ENCODE measurements at regions not wholly inside any gene's neighbourhood (a gene's known extent, or its start where the extent isn't known, plus 50 kb on each side); places are given as distances from the start of the nearest gene placed in this dataset.

DNA sequence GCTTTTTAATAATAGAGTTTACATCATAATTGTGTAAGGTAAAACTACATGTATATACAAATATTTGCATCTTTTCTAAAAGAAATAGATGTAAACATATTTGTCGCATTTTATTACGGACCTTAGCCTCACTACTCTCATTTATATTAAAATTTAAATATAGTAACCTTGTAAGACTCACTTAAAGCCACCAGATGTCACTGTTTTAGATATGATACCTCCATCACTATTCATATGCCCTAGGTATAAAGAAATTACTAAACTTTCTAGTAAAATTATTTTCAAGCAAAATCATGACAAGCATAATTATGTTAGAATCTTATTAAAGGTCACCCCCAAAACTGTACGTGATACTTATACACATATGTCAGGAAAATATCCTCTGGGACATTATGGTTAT is 674.3 kb upstream of the REG3G start:
- DNase-seq (ENCODE audit: extremely low read depth in 1 of 11, low read depth in 9 of 11, low spot score in 4 of 11) = no peak

DNA sequence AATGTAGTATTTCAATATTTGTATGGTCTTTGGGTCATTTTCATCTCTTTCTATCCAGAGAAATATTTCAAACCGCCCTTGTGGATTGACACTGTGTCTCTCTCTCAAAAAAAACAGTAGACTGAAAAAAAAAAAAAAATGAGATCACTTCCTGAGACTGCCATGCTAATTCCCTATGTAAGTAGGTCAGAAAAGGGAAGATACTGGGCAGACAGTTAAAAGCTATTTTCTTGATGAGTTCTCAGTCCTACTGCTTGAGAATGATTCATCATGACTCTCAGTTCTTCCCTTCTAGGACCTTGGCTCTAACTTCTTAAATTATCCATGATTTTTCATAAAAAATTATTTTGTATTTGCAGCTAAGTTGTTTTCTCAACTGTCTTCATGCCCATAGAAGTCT is 672.3 kb upstream of the REG3G start:
- DNase-seq (ENCODE audit: extremely low read depth in 1 of 11, low read depth in 9 of 11, low spot score in 4 of 11) = no peak

DNA sequence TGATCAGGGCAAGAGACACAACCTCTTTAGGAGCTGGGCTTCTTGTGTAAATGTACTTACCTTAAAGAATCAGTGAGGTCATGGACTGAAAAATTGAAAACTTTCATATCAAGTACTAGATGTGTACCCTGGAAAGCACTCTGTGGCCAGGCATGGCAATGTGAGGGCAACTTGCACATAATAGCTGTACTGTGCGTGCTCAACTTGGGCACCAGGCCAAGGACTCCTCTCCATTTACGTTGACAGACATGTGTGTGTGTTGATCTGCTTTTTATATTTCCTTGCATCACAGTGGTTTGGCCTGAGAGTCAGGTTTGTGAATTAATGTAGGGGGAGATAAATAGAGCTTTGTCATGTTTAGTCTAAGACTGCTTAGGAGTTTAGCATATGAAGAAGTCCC is 669.5 kb upstream of the REG3G start:
- DNase-seq (ENCODE audit: extremely low read depth in 1 of 11, low read depth in 9 of 11, low spot score in 4 of 11) = no peak

DNA sequence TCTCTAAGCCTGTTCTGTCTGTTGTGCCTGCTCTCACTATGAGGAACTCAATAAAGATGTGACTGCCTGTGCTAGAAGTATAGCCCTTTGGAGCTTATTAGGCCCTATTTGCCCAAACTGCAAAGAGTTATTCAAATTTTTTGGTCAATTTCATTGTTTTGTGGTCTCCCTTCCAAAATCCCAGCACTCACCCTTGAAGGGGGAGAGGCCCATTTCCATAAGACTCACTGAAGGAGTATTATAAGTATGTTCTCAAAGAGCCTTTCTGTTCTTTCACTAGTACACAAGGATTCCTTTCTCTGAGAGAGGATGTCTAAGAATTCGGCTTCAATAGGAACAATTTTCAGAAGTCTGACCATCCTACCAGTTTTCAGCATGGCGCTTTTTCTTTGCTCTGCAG is 641.9 kb upstream of the REG3G start:
- no peak for DNase-seq (ENCODE audit: extremely low read depth in 1 of 11, low read depth in 9 of 11, low spot score in 4 of 11)

DNA sequence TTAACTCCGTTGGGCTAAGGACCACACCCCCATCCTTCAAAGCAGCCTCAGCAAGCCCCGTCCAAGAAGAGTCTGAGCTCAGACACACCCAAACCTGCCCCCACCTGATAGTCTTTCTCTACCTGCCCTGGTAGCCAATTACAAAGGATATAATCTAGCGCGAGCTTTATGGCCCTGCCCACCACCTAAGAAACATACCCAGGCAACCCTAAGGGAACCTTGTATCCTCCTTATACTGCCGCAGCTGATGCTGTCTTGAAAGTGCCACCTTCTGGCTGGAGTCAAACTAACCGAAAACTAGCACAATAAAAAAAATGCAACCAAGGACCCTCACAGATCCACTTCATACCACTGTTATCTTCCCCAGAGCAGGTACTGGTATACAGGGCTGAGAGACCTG is 628.3 kb upstream of the REG3G start:
- DNase-seq (ENCODE audit: extremely low read depth in 1 of 11, low read depth in 9 of 11, low spot score in 4 of 11) = no peak

DNA sequence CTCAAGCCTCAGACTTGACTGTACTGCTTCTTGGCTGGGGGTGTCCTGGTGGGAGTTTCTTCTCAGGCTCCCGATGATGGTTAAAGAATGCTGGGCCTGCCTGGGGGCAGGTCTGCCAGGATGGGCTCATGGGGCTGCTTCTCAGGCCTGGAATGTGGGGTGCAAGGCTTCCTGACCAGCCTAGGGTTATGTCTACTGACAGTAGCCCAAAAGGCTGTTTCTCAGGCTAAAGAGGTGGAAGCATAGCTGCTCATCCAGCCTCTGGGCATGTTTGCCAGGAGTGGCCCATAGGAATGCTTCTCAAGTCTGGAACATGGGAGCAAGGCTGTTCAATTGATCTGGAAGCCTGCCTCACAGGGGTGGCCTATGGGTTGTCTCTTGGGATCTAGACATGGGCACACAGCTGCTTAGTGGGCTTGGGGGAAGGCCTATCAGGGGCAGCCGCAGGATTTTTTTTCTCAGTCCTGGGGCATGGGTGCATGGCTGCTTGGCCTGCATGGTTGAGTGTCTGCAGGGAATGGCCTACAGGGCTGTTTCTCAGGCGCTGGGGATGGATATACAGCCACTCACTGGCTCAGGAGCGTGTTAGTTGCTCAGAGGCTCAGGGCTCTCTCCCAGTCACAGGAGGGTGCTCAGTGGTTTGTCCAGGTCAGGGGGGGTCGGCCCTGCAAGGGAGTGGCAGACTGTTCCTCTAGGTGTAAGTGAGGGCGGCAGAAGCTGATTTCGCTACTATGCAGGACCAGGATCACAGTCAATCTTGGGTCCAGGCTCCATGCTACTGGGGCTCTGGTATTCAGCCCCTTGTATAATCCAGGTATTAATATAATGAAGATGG is 617.3 kb upstream of the REG3G start:
- no peak for DNase-seq (ENCODE audit: extremely low read depth in 1 of 11, low read depth in 9 of 11, low spot score in 4 of 11)

DNA sequence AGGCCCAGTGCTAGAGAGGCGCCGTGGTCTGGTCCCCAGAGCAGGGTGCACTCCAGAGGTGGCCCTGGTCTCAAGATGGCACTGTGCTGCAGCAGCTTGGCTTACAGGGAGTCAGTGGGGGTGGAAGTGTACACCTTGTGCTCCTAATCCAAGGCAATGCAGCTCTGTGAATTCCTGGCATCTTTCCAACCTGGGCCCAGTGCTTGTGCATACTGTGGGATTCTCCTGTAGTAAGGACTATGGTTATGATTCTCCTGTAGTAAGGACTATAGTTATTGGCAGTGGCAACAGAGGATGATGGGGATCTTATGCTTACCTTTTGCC is 616.7 kb upstream of the REG3G start:
- no peak for DNase-seq (ENCODE audit: extremely low read depth in 1 of 11, low read depth in 9 of 11, low spot score in 4 of 11)

DNA sequence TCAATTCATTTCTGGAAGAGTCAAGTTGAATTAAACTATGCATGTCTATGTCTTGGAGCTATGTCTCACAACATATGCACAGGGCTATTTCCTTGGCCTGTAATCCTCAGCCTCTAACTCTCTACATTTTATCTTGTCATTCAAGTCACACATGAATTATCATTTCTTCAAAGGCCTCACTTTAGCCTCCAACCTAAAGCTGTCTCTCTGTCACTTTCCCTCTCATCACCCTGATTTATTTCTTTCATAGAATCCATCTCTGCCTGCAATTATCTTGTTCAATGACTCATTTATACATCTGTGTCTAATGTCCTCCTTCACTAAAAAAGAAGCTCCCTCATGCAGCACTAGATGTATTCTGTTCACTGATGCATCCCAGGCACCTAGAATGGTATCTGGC is 614.2 kb upstream of the REG3G start:
- no peak for DNase-seq (ENCODE audit: extremely low read depth in 1 of 11, low read depth in 9 of 11, low spot score in 4 of 11)

DNA sequence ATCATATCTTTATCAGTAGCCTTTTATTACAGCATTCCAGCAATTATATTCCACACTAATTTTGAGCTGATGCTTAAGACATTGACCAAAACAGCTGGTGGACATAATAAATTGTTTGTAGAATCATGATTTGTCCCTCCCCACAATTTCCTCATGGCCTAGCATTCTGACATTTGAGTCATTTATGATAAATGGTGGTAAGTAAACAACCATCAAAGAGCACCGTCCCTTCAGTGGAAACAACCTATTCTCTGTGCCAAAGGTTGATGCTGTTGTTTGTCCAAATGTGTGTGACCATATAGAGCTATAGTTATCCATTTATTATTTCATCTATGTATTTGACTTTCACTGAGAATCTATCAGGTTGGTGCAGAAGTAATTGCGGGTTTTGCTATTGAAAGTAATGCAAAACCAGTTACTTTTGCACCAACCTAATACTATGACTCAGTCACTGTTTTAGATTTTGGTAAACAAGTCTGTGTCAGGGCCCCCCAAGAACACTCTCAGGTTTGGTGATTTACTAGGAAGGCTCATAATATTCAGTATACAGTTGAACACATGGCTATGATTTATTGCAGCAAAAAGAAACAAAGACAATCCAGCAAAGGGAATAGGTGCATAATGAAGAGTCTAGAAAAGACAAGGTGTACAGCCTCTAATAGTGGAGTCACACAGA is 608.7 kb upstream of the REG3G start:
- no peak for DNase-seq (ENCODE audit: extremely low read depth in 1 of 11, low read depth in 9 of 11, low spot score in 4 of 11)

DNA sequence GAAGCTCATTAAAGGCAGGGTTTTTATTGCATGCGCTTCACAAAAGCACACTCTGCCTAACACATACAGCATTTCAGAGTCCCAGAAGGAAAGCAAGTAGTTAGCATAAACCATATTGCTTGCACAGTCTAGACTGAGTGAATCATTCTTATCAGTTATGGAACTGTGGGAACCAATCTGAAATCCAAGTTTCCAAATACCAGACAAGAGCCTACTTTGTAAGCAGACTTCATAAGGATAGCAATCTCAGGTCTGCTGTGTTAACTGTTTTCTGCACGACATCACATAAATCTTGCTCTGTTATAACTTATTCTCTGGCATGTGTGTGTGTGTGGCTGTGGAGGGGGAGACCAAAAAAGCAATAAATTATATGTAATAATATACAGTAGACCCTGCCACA is 608.1 kb upstream of the REG3G start:
- DNase-seq (ENCODE audit: extremely low read depth in 1 of 11, low read depth in 9 of 11, low spot score in 4 of 11) = peak in 6 of 11 donors; percentile 3 to 16 (median 4)

DNA sequence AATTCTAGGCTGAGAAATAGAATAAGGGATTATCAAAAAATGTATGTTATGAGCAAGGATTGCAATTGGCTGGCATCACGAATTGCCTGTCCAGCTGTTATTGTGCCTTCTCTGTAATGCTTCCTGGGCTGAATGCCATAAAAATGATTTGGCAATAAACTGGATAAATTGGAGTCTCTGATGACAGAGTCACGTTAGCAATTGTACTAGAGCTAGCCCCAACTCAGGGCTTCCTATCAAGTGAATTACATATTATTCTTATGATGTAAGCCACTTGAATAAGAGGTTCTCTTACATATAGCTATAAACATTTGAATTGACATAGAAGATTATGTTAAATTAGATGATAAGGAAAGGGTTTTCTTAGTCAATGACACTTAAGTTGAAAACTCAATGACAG is 607.5 kb upstream of the REG3G start:
- no peak for DNase-seq (ENCODE audit: extremely low read depth in 1 of 11, low read depth in 9 of 11, low spot score in 4 of 11)

DNA sequence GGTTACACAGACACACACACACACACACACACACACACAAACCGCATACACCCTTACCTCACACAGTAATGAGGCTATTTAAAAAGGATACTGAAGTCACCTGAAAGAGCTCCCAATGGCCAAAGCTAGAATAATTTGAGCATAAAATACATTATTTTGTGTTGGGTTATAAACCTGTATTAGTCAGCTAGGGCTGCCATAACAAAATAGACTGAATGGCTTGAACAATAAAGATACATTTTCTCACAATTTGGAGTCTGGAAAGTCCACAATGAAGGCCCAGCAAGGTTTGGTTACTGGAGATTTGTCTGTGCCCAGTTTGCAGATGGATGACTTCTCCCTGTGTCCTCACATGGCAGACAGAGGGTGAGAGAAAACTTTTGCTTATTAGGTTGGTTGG is 605.4 kb upstream of the REG3G start:
- no peak for DNase-seq (ENCODE audit: extremely low read depth in 1 of 11, low read depth in 9 of 11, low spot score in 4 of 11)

DNA sequence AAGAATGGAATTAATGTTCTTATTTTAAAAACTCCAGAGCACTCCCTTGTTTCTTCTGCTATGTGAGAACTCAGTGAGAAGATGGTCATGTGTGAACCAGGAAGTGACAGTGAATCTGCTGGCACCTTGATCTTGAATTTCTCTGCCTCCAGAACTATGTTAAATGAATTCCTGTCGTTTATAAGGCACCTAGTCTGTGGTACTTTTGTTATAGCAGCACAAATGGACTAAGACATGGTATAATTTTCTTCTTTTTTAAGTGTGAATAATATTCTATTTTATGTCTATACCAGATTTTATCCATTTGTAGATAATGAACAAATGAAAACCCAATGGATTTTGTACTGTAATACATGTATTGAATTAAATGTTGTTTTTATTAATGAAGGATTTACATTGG is 601.9 kb upstream of the REG3G start:
- no peak for DNase-seq (ENCODE audit: extremely low read depth in 1 of 11, low read depth in 9 of 11, low spot score in 4 of 11)

DNA sequence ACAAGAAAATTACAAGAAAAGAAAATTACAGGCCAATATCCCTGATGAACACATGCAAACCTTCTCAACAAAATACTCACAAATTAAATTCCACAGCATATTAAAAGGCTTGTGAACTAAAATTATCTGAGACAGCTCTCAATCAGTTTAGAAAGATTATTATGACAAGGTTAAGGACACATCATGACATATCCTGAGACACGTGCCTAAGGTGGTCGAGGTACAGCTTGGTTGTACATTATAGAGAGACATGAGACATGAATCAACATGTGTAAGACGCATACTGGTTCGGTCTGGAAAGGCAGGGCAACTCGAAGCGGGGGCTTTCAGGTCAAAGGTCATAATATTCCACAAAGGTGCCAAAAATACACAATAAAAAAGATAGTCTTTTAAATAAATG is 598.3 kb upstream of the REG3G start:
- DNase-seq (ENCODE audit: extremely low read depth in 1 of 11, low read depth in 9 of 11, low spot score in 4 of 11) = no peak

DNA sequence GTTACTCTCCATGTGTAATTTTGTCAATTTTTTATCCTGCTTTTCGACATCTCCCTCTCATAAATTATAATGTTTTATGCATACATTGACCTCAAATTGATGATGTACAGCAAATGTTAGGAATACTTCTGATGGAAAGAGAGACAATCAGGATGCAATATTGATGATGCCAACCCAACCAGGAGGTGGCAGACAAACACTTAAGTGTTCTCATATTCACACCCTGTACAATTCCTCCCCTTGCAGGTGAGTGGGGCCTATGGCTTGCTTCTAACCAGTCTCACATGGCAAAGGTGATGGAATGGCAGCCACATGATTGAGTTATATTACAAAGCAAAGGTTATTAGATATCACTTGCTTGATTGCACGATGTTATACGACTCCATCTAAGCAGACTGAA is 594.3 kb upstream of the REG3G start:
- DNase-seq (ENCODE audit: extremely low read depth in 1 of 11, low read depth in 9 of 11, low spot score in 4 of 11) = no peak

DNA sequence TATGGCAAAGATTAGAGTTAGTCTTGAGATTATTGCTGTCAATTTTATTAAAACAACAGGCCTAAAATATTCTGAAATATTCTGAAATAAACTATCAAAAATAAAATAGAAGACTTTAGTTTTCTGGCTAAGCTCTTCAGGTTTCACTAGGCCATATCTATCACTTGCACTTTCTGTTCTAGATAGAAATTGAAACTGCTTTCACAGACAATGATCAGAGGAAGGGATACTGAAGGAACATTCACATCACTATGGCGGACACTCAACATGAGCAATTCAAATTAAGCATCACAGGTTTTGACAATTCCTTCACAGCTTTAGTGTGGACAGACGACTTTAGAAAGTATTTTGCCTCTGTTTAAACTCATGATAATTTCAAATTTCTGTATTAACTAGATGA is 586.4 kb upstream of the REG3G start:
- DNase-seq (ENCODE audit: extremely low read depth in 1 of 11, low read depth in 9 of 11, low spot score in 4 of 11) = no peak

DNA sequence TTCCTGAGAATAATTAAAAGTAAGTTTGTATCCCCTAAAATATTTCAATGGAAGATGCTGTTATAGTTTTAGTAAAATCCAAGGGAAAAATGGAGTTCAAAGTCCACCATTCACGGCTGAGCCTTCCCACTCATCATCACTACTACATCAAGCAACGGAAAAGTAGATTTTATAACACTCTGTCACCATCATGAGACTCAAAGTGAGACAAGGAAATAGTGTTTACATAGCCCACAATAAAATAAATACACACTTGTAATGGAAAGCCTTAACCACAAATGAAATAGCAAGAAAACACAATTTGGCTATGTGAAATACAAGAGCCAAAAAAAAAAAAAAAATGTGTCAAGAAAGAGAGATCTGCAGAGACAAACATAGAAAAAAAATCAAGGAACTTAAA is 569.9 kb upstream of the REG3G start:
- DNase-seq (ENCODE audit: extremely low read depth in 1 of 11, low read depth in 9 of 11, low spot score in 4 of 11) = no peak

DNA sequence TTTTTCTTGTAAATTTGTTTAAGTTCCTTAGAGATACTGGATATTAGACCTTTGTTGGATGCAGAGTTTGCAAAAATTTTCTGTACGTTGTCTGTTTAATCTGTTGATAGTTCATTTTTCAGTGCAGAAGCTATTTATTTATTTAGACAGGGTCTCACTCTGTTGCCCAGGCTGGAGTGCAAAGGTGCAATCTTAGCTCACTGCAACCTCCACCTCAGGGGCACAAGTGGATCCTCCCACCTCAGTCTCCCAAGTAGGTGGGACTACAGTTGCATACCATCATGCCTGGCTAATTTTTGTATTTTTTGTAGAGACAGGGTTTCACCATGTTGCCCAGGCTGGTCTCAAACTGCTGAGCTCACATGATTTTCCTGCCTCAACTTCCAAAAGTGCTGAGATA is 568.2 kb upstream of the REG3G start:
- no peak for DNase-seq (ENCODE audit: extremely low read depth in 1 of 11, low read depth in 9 of 11, low spot score in 4 of 11)

DNA sequence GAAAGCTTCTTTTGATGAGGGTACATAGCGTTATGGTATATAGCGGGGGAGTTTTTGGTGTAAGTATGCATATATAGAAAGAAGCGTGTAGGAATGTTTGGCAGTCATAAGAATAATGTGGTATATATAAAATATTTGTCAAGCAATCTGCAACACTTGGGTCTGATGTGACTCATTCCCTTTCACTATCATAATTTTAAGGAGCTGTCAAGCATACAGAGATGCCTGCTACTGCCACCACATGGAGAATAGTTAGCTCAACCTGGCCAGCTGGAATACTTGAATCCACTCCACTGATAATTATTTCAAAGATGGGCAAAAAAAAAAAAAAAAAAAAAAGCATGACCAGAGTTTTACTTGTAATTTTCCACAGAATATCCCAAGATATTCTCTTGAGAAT is 559.8 kb upstream of the REG3G start:
- no peak for DNase-seq (ENCODE audit: extremely low read depth in 1 of 11, low read depth in 9 of 11, low spot score in 4 of 11)

DNA sequence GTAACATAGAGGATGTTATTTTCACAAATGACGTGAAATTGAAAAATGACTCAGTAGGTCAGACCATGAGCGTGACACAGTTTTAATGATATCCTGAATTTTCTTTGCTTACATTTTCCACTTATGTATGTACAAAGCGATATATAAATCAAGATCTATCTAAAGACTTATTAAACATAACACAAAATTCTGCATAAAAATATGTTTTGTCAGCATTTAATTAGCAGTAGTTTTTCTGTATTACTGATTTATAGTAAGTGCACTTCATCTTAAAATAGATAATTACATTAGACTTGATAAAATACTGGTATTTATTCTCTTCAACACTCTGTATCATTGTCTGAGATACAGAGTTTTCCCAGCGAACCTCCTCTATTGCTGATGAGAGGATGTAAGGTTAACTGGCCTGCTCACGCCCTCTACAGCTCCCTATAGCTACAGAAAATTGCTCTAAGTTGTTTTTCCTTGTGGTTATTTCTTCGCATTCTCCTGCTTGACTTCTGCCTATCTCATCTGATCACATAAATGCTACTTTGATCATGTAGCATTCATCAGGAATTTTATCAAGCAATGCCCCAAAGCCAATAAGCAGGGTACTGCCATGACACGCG is 548.8 kb upstream of the REG3G start:
- no peak for DNase-seq (ENCODE audit: extremely low read depth in 1 of 11, low read depth in 9 of 11, low spot score in 4 of 11)

DNA sequence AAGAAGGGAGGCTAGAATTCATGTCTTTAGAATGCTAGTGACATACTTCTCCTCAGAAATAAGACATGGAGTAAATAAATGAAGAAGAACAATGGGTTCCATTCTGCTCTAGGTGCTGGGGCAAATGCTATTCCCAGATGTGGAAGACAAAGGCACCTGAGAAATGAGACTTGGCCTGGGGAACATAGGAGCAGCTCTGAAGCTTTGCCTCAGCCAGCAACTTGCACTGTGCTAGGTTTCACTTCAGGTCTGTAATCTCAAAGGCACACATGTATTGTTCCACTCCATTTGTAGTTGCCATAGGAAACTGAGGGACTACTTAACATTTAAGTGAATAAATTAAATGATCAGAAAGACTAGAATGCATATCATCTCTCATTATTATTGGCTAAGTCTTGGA is 538.9 kb upstream of the REG3G start:
- no peak for DNase-seq (ENCODE audit: extremely low read depth in 1 of 11, low read depth in 9 of 11, low spot score in 4 of 11)
